A673 (cell line): ENCODE measurements at regions not wholly inside any gene's neighbourhood (a gene's known extent, or its start where the extent isn't known, plus 50 kb on each side); places are given as distances from the start of the nearest gene placed in this dataset.

ENCODE experiments used
- BruUV-seq: library from RNA; stranded (reverse); fragments of 400-500 nt; replicated peaks from 2 replicates; lab custom pipeline; 2021; lab: Mats Ljungman, UMichigan
- CTCF ChIA-PET: fragments of 300-600 bp; sonication (Branson Sonifier 250); formaldehyde crosslinking; loops from one replicate; lab custom pipeline; 2022; ENCODE audit warnings: antibody characterized with exemption; lab: Charles Lee
- POLR2A ChIA-PET: fragments of 300-600 bp; sonication (Branson Sonifier 250); formaldehyde crosslinking; loops from one replicate; lab custom pipeline; 2022; ENCODE audit warnings: antibody characterized with exemption; ENCODE audit not compliant: low non-redundant PET; lab: Charles Lee
- DNase-seq: peaks from one replicate; pipeline ENCODE4 v3.0.0-alpha.2; 2015; ENCODE audit warnings: low spot score
- H3K27ac ChIP-seq: fragments of 200-600 bp; sonication (generic); 2 replicates; pipeline ENCODE4 v1.5.1; 2016; ENCODE audit warnings: mixed run types, low read depth, mild to moderate bottlenecking, mixed read lengths, antibody characterized with exemption, low read length; ENCODE audit not compliant: poor library complexity, severe bottlenecking
- H3K27me3 ChIP-seq: fragments of 200-600 bp; sonication (generic); replicated peaks from 2 replicates; pipeline ENCODE4 v1.6.1; 2017; ENCODE audit warnings: mixed run types, low read depth, mild to moderate bottlenecking, mixed read lengths, antibody characterized with exemption, low read length; ENCODE audit not compliant: insufficient read depth, poor library complexity
- H3K36me3 ChIP-seq: fragments of 200-600 bp; sonication (generic); 2 replicates; pipeline ENCODE4 v1.6.1; 2016; ENCODE audit warnings: mixed run types, mild to moderate bottlenecking, mixed read lengths, antibody characterized with exemption, low read length; ENCODE audit not compliant: insufficient read depth, poor library complexity, severe bottlenecking
- H3K4me1 ChIP-seq: fragments of 200-600 bp; sonication (generic); 2 replicates; pipeline ENCODE4 v1.6.1; 2017; ENCODE audit warnings: mixed run types, mild to moderate bottlenecking, mixed read lengths, antibody characterized with exemption, low read length; ENCODE audit not compliant: insufficient read depth, poor library complexity, severe bottlenecking
- H3K4me3 ChIP-seq: fragments of 200-600 bp; sonication (generic); 2 replicates; pipeline ENCODE4 v1.5.1; 2016; ENCODE audit warnings: low read depth, mixed run types, mild to moderate bottlenecking, mixed read lengths, low read length; ENCODE audit not compliant: poor library complexity, severe bottlenecking
- H3K9me3 ChIP-seq: fragments of 200-600 bp; sonication (generic); 2 replicates; pipeline ENCODE4 v1.6.1; 2016; ENCODE audit warnings: mixed run types, low read depth, mild to moderate bottlenecking, mixed read lengths, antibody characterized with exemption, low read length; ENCODE audit not compliant: poor library complexity, severe bottlenecking
- EZH2 ChIP-seq: fragments of 200-600 bp; sonication (generic); IDR thresholded peaks from 2 replicates; pipeline ENCODE4 v1.6.1; 2017; ENCODE audit warnings: borderline replicate concordance, low read depth, mild to moderate bottlenecking, mixed read lengths, antibody characterized with exemption, low read length; ENCODE audit not compliant: poor library complexity, severe bottlenecking
- intact Hi-C: fragments of 100-400 bp; cut with micrococcal nuclease; formaldehyde crosslinking; loops from one replicate; pipeline ENCODE4 v1.10.0; 2022; ENCODE audit not compliant: unreplicated experiment
- TF ChIP-seq, protein P1 (sequence below): fragments of 300-800, 200-600 bp; sonication (generic); conservative IDR thresholded peaks from 2 replicates; pipeline ENCODE4 v1.5.1; 2017; ENCODE audit warnings: low read depth, mild to moderate bottlenecking, antibody characterized with exemption, low read length, moderate library complexity, mixed read lengths

DNA sequence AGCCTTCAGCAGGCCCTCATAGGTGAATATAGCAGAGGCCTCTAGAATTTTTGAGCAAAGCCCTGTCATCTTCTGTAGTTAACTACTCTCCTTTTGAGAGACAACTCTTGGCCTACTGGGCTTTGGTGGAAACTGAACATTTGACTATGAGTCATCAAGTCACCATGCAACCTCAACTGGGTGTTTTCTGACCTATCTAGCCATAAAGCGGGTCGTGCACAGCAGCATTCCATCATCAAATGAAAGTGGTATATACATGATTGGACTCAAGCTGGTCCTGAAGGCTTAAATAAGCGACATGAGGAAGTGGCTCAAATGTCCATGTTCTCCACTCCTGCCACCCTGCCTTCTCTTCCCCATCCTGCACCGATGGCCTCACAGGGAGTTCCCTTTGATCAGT, 1115.5 kb downstream of the TAF11L14 start:
- no peaks in the 10 kb centered on the region for H3K4me1 ChIP-seq
- ChIA-PET POLR2A (no interaction called here), CTCF (no interaction called here)
- no peak overlapping the region for H3K4me3 ChIP-seq
- DNase-seq, result no peak
- intact Hi-C loops, result no loop called here
- no peak overlapping the region for H3K27ac ChIP-seq
- BruUV-seq, result no TSS peak
- no peaks in the 10 kb centered on the region for H3K36me3 ChIP-seq
- peaks cover 5% of the 10 kb centered on the region for H3K9me3 ChIP-seq
- H3K27me3 ChIP-seq, result no peaks in the 10 kb centered on the region
- TF ChIP-seq, protein P1, sequence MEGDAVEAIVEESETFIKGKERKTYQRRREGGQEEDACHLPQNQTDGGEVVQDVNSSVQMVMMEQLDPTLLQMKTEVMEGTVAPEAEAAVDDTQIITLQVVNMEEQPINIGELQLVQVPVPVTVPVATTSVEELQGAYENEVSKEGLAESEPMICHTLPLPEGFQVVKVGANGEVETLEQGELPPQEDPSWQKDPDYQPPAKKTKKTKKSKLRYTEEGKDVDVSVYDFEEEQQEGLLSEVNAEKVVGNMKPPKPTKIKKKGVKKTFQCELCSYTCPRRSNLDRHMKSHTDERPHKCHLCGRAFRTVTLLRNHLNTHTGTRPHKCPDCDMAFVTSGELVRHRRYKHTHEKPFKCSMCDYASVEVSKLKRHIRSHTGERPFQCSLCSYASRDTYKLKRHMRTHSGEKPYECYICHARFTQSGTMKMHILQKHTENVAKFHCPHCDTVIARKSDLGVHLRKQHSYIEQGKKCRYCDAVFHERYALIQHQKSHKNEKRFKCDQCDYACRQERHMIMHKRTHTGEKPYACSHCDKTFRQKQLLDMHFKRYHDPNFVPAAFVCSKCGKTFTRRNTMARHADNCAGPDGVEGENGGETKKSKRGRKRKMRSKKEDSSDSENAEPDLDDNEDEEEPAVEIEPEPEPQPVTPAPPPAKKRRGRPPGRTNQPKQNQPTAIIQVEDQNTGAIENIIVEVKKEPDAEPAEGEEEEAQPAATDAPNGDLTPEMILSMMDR, result no peak
- TF ChIP-seq EZH2, result no peak

DNA sequence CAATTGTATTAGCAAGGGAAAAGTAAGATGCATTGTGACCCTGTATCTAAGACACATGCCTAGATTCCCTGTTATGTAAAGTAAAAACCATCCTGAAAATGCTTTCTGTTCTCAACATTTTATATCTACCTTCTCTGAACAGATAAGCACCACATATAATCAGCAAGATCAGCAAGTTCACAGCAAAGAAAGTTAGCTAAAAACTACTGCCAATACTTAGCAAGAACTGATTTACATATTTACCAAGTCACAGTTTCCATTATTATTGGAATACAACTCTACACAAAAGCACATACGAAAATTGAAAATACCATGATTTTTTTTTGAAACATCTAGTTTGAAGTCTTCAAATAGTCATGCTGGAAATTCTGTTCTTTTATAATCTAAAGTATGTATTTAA, 1118.1 kb downstream of the TAF11L14 start:
- Histone ChIP-seq H3K36me3 (no peaks in the 10 kb centered on the region), H3K27ac (no peak overlapping the region), H3K4me3 (no peak overlapping the region), H3K4me1 (no peaks in the 10 kb centered on the region), H3K27me3 (no peaks in the 10 kb centered on the region), H3K9me3 (peaks cover 5% of the 10 kb centered on the region)
- POLR2A ChIA-PET, result no interaction called here
- CTCF ChIA-PET, result no interaction called here
- DNase-seq, result no peak
- BruUV-seq, result no TSS peak
- intact Hi-C loops, result no loop called here
- no peak for TF ChIP-seq EZH2
- TF ChIP-seq, protein P1, result no peak

DNA sequence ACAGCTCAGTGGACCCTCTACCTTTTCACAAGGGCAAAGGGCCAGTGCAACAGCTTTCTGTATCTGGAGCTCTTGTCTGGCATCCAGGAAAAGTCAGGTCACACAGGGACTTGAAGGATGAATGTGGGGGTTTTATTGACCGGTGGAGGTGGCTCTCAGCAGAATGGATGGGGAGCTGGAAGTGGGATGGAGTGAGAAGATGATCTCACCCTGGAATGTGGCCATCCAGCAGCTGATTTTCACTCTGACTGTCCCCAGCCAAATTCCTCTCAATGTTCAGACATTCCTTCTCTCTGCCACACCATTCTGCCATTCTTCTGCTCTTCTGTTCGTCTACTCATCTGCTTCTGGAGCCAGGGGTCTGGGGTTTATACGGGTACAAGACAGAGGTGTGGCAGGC, 1119.9 kb downstream of the TAF11L14 start:
- no peak for TF ChIP-seq EZH2
- TF ChIP-seq, protein P1, result no peak
- no TSS peak for BruUV-seq
- CTCF ChIA-PET, result no interaction called here
- DNase-seq, result no peak
- no peaks in the 10 kb centered on the region for H3K4me1 ChIP-seq
- no peaks in the 10 kb centered on the region for H3K27me3 ChIP-seq
- H3K4me3 ChIP-seq, result no peak overlapping the region
- no peaks in the 10 kb centered on the region for H3K36me3 ChIP-seq
- intact Hi-C loops, result no loop called here
- H3K27ac ChIP-seq, result no peak overlapping the region
- POLR2A ChIA-PET, result no interaction called here
- no peaks in the 10 kb centered on the region for H3K9me3 ChIP-seq
